Fibroblast of mammary gland (primary cell): ENCODE measurements at regions not wholly inside any gene's neighbourhood (a gene's known extent, or its start where the extent isn't known, plus 50 kb on each side); places are given as distances from the start of the nearest gene placed in this dataset.
A peak's percentile ranks its signal among the peaks of the same experiment; 100 is the strongest.
"Not testable (repeated sequence)": the region's sequence is repeated elsewhere in the genome, so short reads cannot be mapped to it uniquely, and the experiment has no call there.

Experiments used
- DNase-seq: peaks from one replicate; pipeline ENCODE4 v3.0.0-alpha.2; 2010; ENCODE audit warnings: low read depth
- H3K4me3 ChIP-seq: 2 replicates; pipeline ENCODE4 v1.5.1; 2011; ENCODE audit warnings: low read depth, mild to moderate bottlenecking, low read length, moderate library complexity; ENCODE audit not compliant: control insufficient read depth
- TF ChIP-seq, protein P1 (sequence below): conservative IDR thresholded peaks from 2 replicates; pipeline ENCODE4 v1.5.1; 2011; ENCODE audit warnings: low read depth, low read length, inconsistent platforms; ENCODE audit not compliant: control insufficient read depth, insufficient read depth

DNA sequence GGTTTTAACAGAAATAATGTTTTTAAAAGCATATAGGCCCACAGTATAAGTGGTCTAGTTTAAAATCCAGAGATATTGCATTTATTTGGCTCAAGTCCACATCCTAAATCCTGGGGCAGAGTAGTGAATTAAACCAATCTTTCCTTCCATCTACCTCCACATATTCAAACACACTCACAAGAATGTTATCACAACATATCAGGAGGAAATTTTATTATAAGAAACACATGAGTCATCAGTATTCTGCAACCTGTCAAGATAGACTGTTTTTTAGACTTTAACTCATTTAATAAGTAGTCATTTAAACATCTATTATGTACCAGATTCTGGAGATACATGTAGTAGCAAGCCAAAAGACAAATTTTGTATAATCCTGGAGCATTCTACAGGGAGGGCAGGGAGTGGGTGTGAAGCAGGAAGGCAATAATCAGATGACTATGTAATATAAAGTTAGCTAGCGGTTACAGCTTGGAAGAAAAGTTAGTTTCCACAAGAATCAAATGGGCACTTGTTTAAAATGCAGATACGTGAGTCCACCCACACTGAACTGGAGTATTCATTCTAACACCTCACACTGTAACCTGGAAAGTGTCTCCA is 187.3 kb upstream of the PIK3R1 start:
- no peak overlapping the region for H3K4me3 ChIP-seq
- TF ChIP-seq, protein P1, sequence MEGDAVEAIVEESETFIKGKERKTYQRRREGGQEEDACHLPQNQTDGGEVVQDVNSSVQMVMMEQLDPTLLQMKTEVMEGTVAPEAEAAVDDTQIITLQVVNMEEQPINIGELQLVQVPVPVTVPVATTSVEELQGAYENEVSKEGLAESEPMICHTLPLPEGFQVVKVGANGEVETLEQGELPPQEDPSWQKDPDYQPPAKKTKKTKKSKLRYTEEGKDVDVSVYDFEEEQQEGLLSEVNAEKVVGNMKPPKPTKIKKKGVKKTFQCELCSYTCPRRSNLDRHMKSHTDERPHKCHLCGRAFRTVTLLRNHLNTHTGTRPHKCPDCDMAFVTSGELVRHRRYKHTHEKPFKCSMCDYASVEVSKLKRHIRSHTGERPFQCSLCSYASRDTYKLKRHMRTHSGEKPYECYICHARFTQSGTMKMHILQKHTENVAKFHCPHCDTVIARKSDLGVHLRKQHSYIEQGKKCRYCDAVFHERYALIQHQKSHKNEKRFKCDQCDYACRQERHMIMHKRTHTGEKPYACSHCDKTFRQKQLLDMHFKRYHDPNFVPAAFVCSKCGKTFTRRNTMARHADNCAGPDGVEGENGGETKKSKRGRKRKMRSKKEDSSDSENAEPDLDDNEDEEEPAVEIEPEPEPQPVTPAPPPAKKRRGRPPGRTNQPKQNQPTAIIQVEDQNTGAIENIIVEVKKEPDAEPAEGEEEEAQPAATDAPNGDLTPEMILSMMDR = no peak
- DNase-seq = peak; percentile 12

DNA sequence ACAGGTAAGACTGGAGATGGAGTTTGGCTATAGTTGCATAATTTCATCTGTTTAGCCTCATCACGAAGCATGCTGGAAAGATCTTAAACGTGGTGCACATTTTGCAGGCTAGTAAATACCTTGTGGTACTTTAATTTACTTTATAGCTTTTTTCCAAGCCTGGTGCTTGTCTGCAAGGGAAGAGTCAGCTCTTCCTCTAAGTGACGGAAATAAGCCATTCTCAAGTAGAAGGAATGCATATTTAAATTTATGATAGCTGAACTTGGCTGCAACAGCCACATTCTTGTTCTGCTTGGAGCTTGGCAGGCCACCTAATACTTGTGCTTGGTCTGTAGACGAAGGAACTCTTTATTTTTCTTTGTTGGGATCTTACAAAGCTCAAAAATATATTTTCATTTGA is 188.0 kb upstream of the PIK3R1 start:
- DNase-seq = peak; percentile 57
- no peak overlapping the region for H3K4me3 ChIP-seq
- TF ChIP-seq, protein P1 = no peak

DNA sequence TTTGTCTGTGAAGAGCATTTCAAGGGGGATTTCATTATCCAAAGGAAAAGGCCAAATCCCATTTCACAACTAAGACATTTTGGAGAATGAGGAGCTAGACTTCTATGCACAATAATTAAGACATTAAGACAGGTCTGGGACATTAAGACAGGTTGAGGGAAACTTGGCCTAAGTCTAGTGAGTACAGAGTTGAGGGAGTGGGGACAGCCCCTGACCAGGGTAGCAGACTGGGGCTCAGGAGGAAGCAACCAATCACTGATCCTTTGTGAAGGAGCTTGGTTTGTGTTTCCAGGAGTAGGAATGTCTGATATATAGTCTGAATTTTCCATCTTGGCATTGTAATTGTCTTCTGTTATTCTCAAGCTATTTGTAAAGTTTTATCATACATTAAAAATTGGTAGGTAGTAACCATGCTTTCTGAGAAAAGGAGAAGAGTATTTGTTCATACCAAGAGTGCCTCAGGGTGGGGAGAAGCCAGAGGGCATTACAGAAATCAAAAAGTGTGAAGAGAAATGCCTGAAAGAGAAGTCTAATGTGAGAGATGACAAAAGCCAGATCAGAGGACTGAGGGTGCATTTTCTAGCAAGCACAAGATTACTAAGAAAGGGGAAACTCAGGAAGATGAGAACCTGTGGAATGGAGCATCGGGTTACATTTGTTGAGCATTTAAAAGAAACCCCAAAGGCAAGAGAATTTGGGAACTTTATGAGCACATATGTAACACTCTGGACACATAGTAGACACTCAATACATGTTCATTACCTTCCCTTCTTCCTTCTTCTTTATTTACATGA is 189.3 kb upstream of the PIK3R1 start:
- no peak for DNase-seq
- no peak overlapping the region for H3K4me3 ChIP-seq
- TF ChIP-seq, protein P1 = no peak

DNA sequence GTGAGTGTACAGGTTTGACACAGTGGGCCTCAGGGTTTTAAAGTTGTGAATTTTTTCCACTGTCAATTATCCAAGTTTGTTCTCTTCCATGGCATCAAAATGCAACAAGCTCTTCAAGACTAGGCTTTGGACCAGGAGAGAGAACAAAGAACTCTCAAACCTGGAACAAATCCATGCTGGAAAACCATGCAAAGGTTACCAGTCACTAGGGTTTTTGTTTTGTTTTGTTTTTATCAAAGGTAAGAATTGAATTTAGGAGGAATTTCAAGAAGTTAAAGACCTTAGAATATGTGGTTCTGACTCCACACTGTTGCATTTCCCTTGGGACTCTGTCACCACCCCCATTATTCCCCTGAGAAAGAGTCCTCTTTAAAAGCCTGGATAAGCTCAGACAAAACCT is 191.1 kb upstream of the PIK3R1 start:
- H3K4me3 ChIP-seq = no peak overlapping the region
- TF ChIP-seq, protein P1 = no peak
- DNase-seq = no peak

DNA sequence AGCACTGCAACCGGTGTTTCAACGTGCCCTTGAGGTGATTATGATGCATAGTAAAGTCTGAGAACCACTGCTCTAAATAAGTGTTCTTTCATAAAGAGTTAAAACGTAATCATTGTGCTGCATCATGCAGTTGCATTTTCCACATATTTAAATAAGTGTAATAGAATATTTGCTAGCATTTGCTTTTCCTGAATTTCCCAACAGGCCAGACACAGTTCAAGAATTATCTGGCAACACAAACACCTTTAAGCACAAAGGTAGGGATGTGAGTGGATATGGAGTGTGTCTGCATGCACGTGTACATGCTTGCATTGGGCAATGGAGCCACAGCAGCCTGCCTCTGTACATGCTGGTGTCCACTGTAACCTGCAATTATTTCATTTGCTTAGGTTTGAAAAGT is 193.6 kb upstream of the PIK3R1 start:
- DNase-seq = no peak
- no peak overlapping the region for H3K4me3 ChIP-seq
- TF ChIP-seq, protein P1 = no peak

DNA sequence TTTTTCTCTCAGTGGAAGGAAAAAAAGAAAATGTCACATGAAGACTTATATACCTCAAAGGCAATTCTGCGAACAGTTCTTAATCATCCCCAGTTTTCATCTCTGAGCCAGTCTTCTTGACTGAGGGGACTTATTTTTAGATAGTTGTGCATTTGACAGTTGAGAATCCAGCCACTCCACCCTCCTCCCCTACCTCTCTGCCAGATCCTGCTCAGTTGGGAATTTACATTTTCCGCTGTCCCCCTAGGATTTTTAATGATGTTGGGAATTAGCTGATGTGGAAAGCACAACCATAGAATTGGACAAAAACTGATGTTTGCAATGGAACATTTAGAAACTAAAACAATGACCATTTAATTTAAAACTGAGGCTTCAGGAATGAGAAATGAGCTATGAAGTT is 194.3 kb upstream of the PIK3R1 start:
- DNase-seq = no peak
- TF ChIP-seq, protein P1 = no peak
- H3K4me3 ChIP-seq = no peak overlapping the region

DNA sequence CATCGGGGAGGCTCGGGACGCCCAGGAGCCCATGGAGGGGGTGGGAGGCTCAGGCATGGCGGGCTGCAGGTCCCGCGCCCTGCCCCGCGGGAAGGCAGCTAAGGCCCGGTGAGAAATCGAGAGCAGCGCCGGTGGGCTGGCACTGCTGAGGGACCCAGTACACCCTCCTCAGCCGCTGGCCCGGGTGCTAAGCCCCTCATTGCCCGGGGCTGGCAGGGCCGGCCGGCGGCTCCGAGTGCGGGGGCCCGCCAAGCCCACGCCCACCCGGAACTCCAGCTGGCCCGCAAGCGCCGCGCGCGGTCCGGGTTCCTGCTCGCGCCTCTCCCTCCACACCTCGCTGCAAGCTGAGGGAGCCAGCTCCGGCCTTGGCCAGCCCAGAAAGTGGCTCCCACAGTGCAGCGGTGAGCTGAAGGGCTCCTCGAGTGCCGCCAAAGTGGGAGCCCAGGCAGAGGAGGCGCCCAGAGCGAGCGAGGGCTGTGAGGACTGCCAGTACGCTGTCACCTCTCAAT is 195.0 kb upstream of the PIK3R1 start:
- not testable (repeated sequence) for DNase-seq, H3K4me3 ChIP-seq
